ENCODE measurements at regions not wholly inside any gene's neighbourhood (a gene's known extent, or its start where the extent isn't known, plus 50 kb on each side); places are given as distances from the start of the nearest gene placed in this dataset.
"Not testable (repeated sequence)": the region's sequence is repeated elsewhere in the genome, so short reads cannot be mapped to it uniquely, and the experiment has no call there.

GRCh38 chr13:73832825-73833224 lies 301.4 kb downstream of the KLF12 start:
- no peak for DNase-seq

DNA sequence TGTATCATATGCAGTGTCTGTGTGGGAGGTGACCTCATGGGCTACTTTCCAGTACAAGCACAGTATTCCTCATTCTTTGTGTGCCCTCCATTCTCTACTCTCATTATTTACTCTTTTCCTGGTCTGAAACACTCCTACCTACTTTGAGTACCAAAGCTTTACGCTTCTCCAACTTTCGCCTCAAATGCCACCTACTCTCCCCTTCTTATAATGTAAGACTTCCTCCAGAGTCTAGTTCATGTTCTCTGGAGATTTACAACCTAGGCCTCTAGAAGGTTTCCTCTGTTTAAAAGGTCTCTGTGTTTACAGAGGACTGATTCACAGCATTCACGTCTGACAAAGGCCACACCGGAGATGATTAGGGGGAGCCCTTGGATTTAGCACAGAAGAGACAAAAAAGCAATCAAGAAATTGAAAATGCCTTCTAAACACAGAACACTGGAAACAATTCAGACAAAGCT lies 302.0 kb downstream of the KLF12 start:
- DNase-seq: no peak

GRCh38 chr13:73829416-73829815 lies 304.8 kb downstream of the KLF12 start:
- DNase-seq: no peak

GRCh38 chr13:73828811-73829210 lies 305.4 kb downstream of the KLF12 start:
- no peak for DNase-seq

GRCh38 chr13:73827434-73827833 lies 306.8 kb downstream of the KLF12 start:
- DNase-seq: no peak

GRCh38 chr13:73825143-73825542 lies 309.1 kb downstream of the KLF12 start:
- DNase-seq: no peak

GRCh38 chr13:73822668-73823592 lies 311.3 kb downstream of the KLF12 start:
- no peak for DNase-seq

- no peak for DNase-seq
Measured at GRCh38 chr13:73820688-73821087, 313.5 kb downstream of the KLF12 start.

DNA sequence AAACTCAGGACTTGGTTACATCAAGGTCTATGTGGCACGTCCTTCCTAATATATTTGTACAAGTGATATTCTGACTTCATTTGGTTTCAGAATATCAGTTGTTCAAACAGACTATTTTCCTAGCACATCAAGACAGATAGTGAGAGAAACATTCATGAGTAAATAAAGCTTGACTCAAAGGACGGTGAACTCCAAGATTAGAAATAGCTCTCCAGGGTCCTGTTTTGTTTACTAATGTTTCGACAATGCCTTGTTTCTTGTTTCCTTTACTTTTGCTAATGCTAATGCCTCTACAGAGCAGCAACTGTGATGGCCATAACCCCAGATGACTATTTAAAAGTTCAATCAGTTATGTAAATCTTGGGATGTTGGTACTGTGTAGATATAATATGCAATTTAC lies 313.9 kb downstream of the KLF12 start:
- DNase-seq: no peak

DNA sequence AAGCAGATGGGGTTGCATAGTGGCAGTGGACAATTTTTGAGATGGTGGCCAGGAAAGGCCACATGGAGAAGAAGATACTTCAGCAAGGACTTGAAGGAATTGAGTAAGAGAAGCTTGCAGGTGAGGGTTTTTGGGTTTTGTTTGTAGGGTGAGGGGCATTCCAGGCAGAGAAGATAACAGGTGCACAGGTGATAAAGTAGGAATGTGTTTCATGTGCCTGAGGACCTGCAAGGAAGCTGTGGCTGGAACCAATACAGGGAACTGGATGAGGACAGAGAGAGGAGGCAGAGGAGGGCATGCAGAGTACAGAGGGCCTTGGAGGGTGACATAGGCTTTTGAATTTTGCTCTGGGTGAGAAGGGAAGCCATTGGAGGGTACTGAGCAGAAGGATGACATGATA lies 314.5 kb downstream of the KLF12 start:
- no peak for DNase-seq

GRCh38 chr13:73816702-73817101 lies 317.5 kb downstream of the KLF12 start:
- DNase-seq: no peak

- DNase-seq: no peak
Measured at GRCh38 chr13:73815796-73816195, 318.4 kb downstream of the KLF12 start.

DNA sequence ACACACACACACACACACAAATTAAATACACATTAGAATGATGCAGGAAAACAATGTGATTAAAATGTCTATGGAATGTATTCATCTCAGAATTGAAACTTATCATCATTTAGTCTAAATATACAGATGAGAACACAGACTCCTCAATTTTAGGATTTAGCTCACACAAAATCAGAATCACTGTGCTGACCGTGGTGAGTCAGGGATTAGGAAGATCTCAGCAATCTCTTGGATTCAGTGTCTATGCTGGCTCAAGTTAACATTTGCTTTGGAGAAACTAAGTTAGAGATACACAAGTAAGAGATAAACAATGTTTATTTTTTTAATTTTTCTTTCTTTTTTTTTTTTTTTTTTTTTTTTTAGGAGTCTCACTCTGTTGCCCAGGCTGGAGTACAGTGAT lies 323.6 kb downstream of the KLF12 start:
- no peak for DNase-seq

DNA sequence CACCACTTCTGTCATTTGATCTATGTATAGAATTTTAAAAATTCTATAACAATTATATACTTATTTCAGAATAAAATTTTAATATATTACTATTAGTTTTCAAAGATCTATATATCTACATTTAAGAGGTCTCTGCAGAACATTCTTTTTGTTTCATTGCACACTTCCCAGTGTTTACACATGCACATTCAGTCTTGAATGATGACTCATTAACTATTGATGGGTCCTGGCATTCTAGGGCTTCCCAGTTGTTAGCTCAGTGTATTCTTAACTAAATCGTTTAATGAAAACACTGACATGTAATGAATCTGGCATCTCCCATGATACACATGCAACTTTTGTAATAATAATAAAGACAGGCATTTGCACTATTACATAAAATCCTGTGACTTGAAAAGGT lies 324.6 kb downstream of the KLF12 start:
- DNase-seq: no peak

GRCh38 chr13:73808318-73808717 lies 325.9 kb downstream of the KLF12 start:
- DNase-seq: no peak

GRCh38 chr13:73805326-73805958 lies 328.8 kb downstream of the KLF12 start:
- not testable (repeated sequence) for DNase-seq

DNA sequence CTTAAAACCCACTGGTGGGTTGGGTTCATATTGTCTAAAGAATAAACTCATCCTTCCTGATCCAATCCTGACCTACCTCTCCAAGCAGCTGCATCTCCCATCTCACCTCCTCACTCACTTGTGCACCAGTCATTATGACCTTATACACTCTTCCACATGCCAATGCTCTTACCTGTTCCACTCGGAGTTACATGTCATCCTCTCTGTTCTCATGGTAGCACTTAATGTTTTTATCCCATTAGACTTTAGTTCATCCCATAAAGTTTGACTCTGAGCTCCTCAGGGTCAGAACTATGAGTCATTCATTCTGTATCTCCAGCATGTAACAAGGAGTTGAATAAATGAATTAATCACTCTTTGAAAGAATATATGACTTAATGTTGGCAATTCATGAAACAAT lies 330.2 kb downstream of the KLF12 start:
- no peak for DNase-seq

DNA sequence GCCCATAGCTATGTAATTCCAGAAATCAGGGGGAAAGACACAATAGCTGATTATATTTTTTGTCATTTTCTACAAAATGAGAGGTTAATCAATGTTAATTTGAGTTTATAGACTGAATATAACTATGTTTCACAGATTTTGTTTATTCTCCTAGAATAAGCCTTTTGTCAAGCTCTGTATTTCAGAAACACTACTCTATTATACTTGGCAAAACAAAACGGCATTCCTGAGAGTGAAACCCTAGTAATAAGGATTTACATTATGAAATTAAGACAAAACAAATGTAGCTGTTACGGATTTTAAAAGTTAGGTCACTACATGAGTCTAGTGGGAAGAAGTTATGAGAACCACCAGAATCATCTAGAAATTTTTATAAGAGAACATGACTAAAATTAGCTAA lies 334.2 kb downstream of the KLF12 start:
- DNase-seq: no peak

GRCh38 chr13:73794755-73795154 lies 339.4 kb downstream of the KLF12 start:
- DNase-seq: no peak

DNA sequence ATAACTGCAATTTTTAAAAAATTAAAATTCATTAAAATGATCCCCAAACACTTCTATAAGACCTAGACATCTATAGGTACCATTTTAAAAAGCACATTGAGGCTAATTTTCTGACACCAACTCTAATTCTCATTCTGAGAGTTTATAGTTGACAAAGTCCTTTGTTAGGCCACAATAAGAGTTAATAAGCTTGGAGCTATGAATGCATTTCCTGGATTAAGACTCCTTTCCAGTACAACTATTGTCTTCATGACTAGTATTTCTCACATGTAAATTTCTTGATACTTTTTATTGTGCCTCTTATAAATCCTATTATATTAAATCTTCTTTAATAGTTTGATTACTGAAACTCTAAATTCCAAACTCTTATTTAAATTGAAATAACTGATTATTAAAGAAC lies 340.8 kb downstream of the KLF12 start:
- DNase-seq: no peak

DNA sequence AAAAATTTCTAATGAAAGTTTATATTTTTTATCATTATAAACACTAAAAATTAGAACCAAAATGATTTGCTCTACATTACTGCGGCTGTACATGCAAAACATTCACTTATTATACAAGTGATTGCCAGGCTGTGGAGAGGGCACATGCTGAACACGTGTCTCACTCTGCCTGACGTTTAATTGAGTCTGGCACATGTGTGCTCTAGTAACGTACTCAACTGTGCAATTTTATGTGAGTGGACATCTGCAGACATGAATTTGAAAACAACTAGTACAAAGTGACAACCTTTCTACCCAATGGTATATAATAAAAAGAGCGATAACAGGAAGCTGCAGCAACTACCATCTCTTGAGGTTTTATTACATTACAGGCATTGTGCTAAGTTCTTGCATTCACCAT lies 341.4 kb downstream of the KLF12 start:
- DNase-seq: no peak

DNA sequence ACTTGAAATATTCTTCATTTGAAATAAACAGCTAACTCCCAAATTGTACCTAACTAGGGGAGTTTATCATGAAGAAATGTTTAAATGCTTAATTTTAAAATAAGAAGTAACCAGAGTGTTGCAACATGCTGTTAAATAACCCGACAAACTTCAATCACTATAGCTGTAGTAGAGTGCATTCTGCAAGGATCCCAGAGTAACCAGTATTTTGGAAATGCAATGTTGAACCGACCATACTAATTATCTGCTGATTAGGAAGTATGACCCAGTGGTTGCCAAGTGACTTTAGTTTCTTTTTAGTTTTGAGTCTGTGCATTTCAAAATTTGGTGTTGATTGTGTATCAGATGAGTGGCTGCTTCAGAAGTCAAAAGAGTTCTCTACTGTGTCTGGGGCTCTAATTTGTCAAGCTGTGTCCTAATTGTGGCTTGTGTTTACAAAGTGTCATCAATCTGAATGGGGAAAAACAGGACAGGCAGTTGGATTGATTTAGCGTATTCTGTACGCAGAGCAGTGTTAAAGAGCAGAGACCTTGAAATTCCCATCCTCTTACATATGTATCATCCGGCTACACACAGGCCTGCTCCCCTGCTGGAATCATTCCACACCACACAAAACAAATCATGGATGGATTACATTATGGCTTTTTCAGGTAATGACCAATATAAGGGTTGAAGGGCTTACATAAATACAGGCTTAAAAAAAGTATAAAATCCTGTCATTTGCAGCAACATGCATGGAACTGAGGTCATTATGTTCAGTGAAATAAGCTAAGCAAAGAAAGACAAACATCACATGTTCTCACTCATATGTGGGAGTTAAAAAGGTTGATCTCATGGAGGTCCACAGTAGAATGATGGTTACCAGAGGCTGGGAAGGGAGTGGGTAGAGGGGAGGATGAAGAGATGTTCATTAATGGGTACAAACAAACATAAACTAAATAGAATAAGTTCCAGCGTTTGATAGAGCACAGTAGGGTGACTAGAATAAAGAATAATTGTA lies 351.5 kb downstream of the KLF12 start:
- DNase-seq: no peak

GRCh38 chr13:73781384-73781783 lies 352.8 kb downstream of the KLF12 start:
- no peak for DNase-seq
